ENCODE measurements at regions not wholly inside any gene's neighbourhood (a gene's known extent, or its start where the extent isn't known, plus 50 kb on each side); places are given as distances from the start of the nearest gene placed in this dataset.

DNA sequence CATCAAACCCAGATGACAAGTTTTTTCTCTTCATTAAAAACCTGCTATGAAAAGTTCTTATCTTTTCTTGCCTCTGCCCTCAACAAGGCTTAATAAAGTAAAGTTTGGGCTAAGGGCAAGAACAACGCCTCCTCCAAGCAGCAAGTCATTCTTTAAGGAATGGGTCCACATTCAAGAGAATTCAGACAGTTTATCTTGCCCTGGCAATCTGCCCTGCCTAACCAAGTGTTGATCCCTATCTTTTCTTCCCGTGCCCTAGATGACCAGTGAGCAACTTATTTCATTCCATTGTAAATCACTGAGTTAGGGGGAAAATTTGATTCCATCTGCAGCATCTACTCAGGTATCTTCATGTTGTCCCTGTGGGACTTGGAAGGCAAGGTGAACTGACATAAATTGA, 370.3 kb upstream of the DPPA4 start:
- TF ChIP-seq SREBF1 (IDR thresholded peaks at IDR 0.05; ENCODE audit: low read length) = no peak
- no peak for TF ChIP-seq FOS (IDR thresholded peaks at IDR 0.05; ENCODE audit: borderline replicate concordance, extremely low read depth, insufficient read length)
- no peak for TF ChIP-seq SPI1 (IDR thresholded peaks at IDR 0.05; ENCODE audit: borderline replicate concordance, insufficient read depth, low read depth, low read length)
- TF ChIP-seq MYC (IDR thresholded peaks at IDR 0.05; ENCODE audit: insufficient read depth, insufficient read length, insufficient replicate concordance, low read length, severe bottlenecking) = no peak
- H3K4me3 ChIP-seq = no peak overlapping the region
- no peaks in the 10 kb centered on the region; the same call in 2 of the 3 replicates for H3K9me3 ChIP-seq (replicated peaks; ENCODE audit: control insufficient read depth, insufficient read depth, low read length)
- no peaks in the 10 kb centered on the region for H3K27me3 ChIP-seq (replicated peaks in 1 of 2; ENCODE audit: control insufficient read depth in 2 of 2, insufficient read depth in 2 of 2, low read length in 1 of 2)
- no peak overlapping the region for H3K27ac ChIP-seq (ENCODE audit: control insufficient read depth, insufficient read depth)
- no peaks in the 10 kb centered on the region for H3K79me2 ChIP-seq (ENCODE audit: control insufficient read depth, insufficient read depth, low read length)
- no TSS peak for BruUV-seq (replicated peaks)
- H3K4me2 ChIP-seq (ENCODE audit: control insufficient read depth, insufficient read depth) = no peak overlapping the region
- no peak overlapping the region for H2AFZ ChIP-seq (ENCODE audit: control insufficient read depth, low read depth, low read length)
- CTCF ChIA-PET = no interaction called here
- intact Hi-C loops (cut with micrococcal nuclease; ENCODE audit: unreplicated experiment) = no loop called here
- no peaks in the 10 kb centered on the region for H3K4me1 ChIP-seq (ENCODE audit: control insufficient read depth, insufficient read depth, low read length)
- H4K20me1 ChIP-seq (ENCODE audit: control insufficient read depth, insufficient read depth) = no peaks in the 10 kb centered on the region
- 0% methylated on average over 2 of the region's 2 CpGs for WGBS (ENCODE audit: insufficient coverage, insufficient replicate concordance, low lambda C conversion rate, missing lambda C conversion rate)
- in situ Hi-C loops (cut with MboI) = no loop called here
- H3K9ac ChIP-seq (ENCODE audit: control insufficient read depth, insufficient read depth, low read length) = no peak overlapping the region
- POLR2A ChIA-PET = no interaction called here
- DNase-seq (ENCODE audit: low read depth, low spot score) (no peak), ATAC-seq (no peak), FAIRE-seq (no peak)
- RAD21 ChIA-PET (ENCODE audit: unreplicated experiment) = no interaction called here
- H3K36me3 ChIP-seq (ENCODE audit: control insufficient read depth in 2 of 2, insufficient read depth in 2 of 2, low read length in 1 of 2) = no peaks in the 10 kb centered on the region
- SMC1A ChIA-PET (ENCODE audit: uncharacterized antibody, unreplicated experiment) = no interaction called here

DNA sequence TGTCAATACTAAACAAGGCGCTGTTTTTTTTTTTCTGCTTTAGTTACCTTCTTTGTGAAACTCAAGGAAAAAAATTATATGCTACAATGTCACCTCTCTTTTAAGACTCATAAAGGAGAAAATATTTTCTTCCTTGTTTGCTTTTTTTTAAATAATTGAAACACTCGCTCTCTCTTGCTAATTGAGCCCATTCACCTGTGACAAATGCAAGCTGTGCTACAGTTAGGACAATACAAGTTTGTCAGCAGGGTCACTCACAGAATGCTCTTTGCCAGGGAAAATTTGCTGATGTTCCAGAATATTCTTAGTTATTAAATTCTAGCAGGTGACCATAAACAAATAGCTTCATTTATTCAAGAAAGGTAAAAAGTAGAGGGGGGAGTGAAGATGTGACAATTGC, 375.9 kb upstream of the DPPA4 start:
- POLR2A ChIA-PET = no interaction called here
- ATAC-seq (no peak), FAIRE-seq (no peak)

More for the DNA sequence above, 375.9 kb upstream of the DPPA4 start:
- Histone ChIP-seq H3K79me2 (ENCODE audit: control insufficient read depth, insufficient read depth, low read length) (no peaks in the 10 kb centered on the region), H3K9me3 (replicated peaks; ENCODE audit: control insufficient read depth, insufficient read depth, low read length) (no peaks in the 10 kb centered on the region; the same call in 2 of the 3 replicates), H3K27me3 (replicated peaks in 1 of 2; ENCODE audit: control insufficient read depth in 2 of 2, insufficient read depth in 2 of 2, low read length in 1 of 2) (no peaks in the 10 kb centered on the region), H3K4me1 (ENCODE audit: control insufficient read depth, insufficient read depth, low read length) (no peaks in the 10 kb centered on the region), H4K20me1 (ENCODE audit: control insufficient read depth, insufficient read depth) (no peaks in the 10 kb centered on the region), H3K9ac (ENCODE audit: control insufficient read depth, insufficient read depth, low read length) (no peak overlapping the region), H3K4me2 (ENCODE audit: control insufficient read depth, insufficient read depth) (no peak overlapping the region), H2AFZ (ENCODE audit: control insufficient read depth, low read depth, low read length) (no peak overlapping the region), H3K27ac (ENCODE audit: control insufficient read depth, insufficient read depth) (no peak overlapping the region), H3K36me3 (ENCODE audit: control insufficient read depth in 2 of 2, insufficient read depth in 2 of 2, low read length in 1 of 2) (no peaks in the 10 kb centered on the region), H3K4me3 (no peak overlapping the region)
- RAD21 ChIA-PET (ENCODE audit: unreplicated experiment) = no interaction called here
- BruUV-seq (replicated peaks) = no TSS peak
- SMC1A ChIA-PET (ENCODE audit: uncharacterized antibody, unreplicated experiment) = interaction anchor here (0.9 kb wide), 1 partner anchor 10 kb away, joined by 3 read pairs; no protein-coding TSS in a partner anchor
- no peak for DNase-seq (ENCODE audit: low read depth, low spot score)
- 38% methylated on average over 2 of the region's 2 CpGs for WGBS (ENCODE audit: insufficient coverage, insufficient replicate concordance, low lambda C conversion rate, missing lambda C conversion rate)
- in situ Hi-C loops (cut with MboI) = no loop called here
- intact Hi-C loops (cut with micrococcal nuclease; ENCODE audit: unreplicated experiment) = no loop called here
- TF ChIP-seq NR2C2 (IDR thresholded peaks at IDR 0.05; ENCODE audit: borderline replicate concordance, control insufficient read depth, insufficient read length, low read depth) (no peak), ATF7 (IDR thresholded peaks at IDR 0.05; ENCODE audit: low read depth) (no peak), NR2C1 (IDR thresholded peaks at IDR 0.05) (no peak)
- TF ChIP-seq, protein P1, sequence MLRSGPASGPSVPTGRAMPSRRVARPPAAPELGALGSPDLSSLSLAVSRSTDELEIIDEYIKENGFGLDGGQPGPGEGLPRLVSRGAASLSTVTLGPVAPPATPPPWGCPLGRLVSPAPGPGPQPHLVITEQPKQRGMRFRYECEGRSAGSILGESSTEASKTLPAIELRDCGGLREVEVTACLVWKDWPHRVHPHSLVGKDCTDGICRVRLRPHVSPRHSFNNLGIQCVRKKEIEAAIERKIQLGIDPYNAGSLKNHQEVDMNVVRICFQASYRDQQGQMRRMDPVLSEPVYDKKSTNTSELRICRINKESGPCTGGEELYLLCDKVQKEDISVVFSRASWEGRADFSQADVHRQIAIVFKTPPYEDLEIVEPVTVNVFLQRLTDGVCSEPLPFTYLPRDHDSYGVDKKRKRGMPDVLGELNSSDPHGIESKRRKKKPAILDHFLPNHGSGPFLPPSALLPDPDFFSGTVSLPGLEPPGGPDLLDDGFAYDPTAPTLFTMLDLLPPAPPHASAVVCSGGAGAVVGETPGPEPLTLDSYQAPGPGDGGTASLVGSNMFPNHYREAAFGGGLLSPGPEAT (IDR thresholded peaks at IDR 0.05; ENCODE audit: low read depth) = no peak
- CTCF ChIA-PET = no interaction called here

All from GM12878 (cell line).